Upper lobe of left lung (tissue), 4 donors: ENCODE measurements at regions not wholly inside any gene's neighbourhood (a gene's known extent, or its start where the extent isn't known, plus 50 kb on each side); places are given as distances from the start of the nearest gene placed in this dataset.

Experiments
- CTCF ChIP-seq, 6 experiments: fragments of 450-650 bp in 4 of 6; fragments of 200-600 bp in 2 of 6; sonication (generic) in 2 of 6; IDR thresholded peaks; one replicate each; pipeline ENCODE4 v1.5.1; 2016 to 2019; ENCODE audit warnings: antibody characterized with exemption in 6 of 6
- POLR2AphosphoS5 ChIP-seq, 2 donors: sonication (generic); formaldehyde crosslinking; IDR thresholded peaks; one replicate each; pipeline ENCODE4 v1.5.1; 2017; ENCODE audit warnings: antibody characterized with exemption in 2 of 2

GRCh38 chr4:3654036-3654807 is 112.0 kb upstream of the ADRA2C start:
- TF ChIP-seq CTCF (IDR thresholded peaks at IDR 0.05) (no peak), POLR2AphosphoS5 (IDR thresholded peaks at IDR 0.05) (no peak)
